ENCODE measurements at regions not wholly inside any gene's neighbourhood (a gene's known extent, or its start where the extent isn't known, plus 50 kb on each side); places are given as distances from the start of the nearest gene placed in this dataset.
"Not testable (repeated sequence)": the region's sequence is repeated elsewhere in the genome, so short reads cannot be mapped to it uniquely, and the experiment has no call there.

DNA sequence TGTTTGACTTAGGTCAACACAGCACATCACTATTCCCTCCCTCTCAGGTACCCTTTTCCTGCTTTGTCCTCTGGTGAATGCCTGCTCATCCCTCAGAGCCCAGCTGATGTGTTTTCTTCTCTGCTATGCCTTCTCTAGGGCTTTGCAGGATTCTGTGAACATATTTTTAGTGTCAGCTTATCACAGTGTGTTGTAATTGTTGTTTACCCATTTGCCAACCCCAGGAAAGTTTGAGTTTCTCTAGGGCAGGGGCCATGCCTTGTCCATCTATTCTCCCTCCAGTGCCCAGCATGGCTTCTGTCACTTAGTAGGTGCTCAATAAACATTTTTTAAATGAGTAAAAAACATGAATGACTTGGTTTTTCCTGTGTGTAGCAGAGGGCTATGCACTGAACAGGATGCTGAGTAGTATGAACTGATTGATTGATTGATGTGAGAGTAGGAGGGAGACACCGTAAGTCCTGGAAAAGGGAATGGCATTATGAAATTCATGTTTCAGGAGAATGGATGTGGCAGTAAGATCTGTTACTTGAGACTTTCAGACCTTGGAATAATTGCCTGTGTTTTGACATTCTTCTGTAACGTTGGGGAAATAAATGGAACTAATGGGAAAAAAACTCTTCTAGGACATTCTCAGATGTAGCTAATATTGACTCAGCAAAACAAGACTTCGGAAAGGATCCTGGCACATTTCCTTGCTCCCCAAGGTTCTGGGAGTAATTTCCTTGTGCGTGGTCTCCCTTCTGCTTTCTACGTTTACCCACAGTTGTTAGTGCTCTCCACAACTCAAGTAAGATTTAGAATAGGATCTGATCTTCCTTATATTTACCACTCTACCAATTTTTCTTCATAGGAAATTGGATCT, 267.3 kb upstream of the TBL1XR1 start:
- no peak for DNase-seq

DNA sequence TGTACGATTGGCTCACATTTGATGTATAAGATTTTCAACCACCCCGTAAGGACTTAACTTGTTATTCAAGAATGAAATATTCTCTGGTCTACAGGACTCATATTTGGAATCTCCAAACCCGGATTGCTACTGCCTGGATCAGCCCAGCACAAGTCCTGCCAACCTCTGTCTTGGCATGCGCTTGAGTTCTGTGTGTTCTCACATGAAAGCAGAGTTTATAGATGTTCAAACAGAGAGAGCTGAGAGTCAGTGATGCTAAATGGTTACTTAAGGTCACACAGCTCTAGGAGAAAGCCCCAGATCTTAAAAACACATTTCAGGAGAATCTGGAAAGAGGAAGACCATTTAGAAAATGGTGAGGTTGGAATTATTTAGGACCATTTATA, 268.0 kb upstream of the TBL1XR1 start:
- DNase-seq, result no peak

DNA sequence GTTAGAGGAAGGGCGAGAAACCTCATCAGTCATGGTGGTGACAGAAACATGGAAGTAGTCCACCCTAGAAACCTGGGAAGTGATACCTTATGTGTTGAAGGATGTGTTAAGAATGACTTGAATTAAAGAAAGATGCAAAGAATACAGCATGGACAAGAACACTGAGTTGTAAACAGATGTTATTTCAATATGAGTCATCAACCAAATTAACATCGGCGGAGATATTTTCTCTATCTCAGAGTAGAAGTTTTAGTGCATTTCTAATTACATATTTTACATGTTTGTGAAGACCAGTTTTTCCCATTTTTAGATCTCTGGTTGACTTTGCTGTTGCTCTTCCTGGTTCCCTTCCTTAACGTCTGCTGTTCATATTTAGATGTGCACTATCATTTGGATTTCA, 268.8 kb upstream of the TBL1XR1 start:
- DNase-seq, result no peak

DNA sequence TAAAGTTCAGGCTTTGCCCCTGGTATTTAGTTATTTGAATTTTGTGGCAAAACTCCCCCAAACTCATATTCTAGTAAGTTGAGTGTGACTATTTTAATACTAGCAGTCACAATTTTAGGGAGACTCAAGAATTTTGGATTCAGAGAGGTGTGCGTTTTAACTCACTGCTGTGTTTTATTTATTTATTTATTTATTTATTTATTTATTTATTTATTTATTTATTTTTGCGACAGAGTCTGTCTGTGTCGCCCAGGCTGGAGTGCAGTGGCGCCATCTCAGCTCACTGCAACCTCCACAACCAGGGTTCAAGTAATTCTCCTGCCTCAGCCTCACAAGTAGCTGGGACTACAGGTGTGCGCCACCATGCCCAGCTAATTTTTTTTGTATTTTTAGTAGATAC, 269.3 kb upstream of the TBL1XR1 start:
- DNase-seq, result not testable (repeated sequence)

DNA sequence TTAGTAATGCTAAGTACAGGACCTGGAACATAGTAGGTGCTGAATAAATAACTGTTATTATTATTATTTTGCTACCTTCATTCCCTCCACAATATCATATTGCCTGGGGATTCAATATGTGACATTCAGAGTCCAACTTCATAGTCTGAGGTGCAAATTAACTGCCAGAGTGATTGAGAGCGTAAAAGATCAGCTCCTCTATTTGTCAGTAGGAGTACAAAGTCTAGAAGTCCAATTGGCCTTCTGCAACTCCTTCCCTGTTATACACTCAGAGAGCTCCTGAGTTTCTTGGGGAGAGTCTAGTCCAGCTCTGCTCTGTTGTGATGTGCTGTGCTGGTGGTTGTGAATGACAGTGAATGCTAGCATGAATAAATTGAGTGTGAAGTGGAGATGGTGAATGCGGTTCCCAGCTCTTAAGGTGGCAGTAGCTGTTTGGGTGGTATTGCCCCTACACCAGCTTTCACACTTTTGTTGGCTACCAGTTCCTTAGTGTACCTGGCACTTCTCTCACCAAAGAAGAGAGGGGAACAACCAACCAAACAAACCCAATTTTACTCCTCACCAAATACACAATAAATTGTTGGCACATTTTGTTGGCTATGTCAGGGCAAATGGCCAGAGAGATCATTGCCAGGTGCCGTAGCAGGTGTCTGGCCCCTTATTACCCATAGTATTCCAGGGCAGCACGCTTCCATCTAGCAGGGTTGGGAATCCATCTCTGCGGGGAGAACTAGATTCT, 270.1 kb upstream of the TBL1XR1 start:
- no peak for DNase-seq

DNA sequence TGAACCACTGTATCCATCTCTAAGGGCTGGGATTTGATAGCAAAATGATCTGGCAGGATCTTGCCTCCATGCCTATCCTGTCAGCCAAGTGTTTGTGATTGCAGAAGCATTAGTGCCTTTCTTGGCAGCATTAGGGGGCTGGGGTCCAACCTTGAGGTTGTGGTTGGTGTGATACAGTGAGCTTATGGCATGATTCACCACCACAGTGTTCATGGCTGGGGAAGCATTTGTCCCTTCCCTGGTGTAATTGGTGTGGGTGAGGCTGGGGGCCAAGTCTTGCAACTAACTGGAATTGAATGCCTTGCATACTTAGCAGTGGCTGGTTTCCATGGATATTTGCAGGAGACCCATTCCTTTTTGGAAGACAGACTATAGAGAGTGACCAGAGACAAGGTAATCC, 271.0 kb upstream of the TBL1XR1 start:
- DNase-seq, result no peak

DNA sequence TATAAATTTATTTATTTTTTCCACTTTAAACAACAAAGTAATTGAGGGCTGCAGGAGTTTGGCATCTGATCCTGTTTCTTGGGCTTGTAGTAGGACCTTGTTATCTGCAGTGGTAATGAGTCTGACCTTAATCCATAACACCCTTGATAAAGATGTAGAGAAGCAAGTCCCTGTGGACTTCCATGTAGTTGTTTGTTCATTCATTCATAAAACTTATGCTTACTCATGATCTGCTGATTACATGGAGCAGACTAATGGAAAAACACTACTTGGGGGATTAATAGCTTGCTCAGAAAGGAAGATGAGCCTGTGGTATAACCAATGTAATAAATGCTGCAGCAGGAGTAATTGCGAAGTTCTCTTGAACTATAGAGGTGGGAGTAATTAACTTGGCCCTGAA, 271.5 kb upstream of the TBL1XR1 start:
- DNase-seq, result no peak

DNA sequence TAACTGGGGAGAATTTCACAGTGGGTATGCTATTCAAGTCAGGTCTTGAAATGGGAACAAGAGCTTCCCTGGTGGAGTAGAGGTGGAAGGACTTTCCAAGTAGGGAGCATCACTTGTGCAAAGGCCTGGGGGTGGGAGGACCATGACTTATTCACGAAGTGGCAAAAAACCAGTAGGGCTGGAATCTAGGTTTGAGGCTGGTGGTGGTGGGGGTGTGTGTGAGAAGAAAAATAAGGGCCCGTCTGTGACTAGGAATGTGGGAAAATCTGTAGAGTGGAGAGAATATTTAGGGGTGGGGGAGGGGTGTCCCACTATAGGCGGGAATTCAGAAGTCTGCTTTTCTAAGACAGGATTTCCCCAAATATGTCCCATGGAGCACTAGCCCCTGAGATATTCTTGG, 271.9 kb upstream of the TBL1XR1 start:
- DNase-seq, result no peak

DNA sequence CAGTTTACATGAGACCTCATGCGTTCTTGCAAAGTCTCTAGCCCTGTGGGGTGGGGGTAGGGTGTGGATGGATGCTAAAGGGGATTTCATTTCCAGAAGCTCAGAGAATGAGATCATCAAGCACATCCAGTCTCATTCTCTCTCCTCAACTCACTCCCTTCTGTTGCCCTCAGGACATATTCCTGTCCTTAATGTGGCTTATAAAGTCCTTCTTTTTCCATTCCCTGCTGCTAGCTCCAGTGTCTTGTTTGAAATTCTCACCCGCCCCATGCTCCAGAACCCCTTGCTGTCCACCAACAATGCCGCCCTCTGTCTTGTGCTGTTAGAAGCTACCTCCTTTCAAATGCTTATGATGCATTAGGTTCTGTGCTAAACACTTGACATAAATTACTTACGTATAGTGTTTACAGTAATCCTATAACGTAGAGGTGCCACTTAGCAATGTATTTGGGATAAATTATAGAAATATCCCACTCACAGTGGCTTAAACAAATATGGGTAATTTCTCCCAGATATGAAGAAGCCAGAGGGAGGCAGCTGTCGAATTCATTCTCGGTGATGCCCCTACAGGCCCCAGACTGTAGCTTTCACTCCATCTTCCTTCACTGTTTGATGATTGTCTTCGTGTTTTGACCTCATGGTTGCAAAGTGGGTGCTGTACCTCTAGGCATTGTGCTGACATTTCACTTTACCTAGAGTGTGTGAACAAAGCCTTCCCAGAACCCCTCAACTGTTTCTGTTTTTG, 273.1 kb upstream of the TBL1XR1 start:
- DNase-seq, result no peak

DNA sequence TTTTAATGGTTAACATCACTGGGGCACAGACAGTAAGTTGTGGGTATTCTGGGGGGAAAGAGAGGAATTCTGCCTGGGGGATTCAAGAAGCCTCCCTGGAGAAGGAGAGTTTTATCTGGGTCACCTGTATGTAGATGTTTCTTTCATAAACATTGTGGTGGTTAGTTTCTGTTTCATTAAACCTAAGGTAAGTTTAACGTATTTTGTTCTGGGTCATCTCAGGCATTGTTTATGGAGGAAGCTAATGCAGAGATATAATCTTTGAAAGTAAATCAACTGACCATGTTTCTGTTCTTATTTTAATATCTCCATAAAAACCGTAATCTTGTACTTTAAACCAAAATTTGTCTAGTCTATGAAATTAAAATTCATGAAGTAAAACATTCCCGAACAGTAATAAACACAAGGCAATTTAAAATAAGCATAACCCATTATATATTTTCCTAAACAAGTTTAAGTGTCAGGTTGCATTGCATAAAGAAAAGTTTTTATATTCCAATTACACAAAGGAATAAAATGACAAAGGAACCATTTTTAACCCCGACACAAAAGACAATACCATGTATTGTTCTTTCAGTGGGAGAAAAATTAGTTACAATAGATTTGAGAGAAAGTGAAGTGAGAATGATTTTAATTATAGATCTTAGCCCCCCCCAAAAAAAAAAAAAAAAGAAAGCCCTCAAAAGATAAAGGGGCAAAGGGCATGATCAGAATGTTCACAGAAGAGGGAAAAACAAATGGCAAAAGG, 274.6 kb upstream of the TBL1XR1 start:
- no peak for DNase-seq

DNA sequence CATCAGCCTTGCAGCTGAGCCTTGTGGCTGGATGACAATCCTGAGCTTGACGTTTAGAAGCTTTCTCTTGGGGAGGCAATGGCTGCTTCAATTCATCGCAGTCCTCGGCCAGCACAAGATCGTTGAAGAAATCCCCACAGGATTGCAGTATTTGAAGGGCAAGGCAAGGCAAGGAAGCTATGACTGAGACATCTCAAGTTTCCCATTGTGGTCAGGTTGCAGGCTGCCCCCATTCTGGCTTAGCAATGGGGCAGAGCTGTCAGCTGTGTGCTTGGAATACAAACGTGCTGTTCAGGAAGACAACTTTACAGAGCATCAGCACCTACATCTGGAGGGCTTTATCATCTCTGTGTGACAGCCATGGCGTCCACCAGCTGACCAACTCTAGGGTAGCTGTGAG, 275.9 kb upstream of the TBL1XR1 start:
- no peak for DNase-seq

DNA sequence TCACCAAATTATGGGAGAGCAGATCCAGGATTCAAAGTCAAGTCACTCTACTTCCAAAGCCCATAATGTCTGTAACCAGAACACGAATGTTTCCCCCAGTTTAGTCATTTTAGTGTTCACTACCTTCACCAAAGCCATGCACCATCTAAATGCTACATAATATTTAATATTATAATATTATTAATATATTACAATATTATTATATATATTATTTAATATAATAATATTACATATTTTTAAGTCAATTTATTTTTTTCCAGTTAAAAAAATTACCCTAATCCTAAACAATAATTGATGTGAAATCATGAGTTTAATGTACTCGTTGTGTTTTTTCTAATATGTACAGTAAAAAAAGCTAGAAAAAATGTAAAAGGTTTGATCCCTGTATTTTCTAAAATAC, 276.6 kb upstream of the TBL1XR1 start:
- no peak for DNase-seq

DNA sequence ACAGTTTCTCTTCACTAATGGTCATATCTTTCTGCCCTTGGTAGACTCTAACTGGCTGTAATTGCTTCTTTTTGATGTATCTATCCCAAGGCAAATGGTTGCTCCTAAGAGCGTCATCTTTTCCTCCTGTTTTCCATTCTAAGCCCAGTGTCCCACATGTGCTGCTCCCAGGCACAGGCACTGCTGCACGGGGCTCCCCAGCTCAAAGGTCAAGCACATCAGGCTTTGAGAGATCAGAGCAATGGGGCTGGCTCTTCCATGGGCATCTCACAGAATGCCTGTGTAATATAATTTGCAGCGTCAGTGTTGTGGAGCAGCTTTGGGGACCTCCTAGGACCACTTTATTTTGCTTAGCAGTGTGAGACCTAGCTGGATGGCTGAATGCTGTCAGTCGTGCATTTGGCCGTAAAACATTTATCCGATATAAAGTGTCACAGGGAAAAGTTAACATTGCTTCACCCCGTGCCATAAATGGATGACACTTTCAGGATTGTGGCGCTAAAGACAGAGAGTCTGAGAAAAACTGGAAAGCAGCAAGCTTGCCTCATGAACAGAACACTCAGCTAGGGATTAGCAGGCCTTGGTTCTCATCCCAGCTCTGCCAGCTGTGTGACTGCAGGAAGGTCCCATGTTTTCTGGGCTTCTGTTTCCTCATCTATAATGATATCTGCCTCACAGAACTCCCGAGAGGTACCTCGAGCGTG, 277.5 kb upstream of the TBL1XR1 start:
- DNase-seq, result no peak

DNA sequence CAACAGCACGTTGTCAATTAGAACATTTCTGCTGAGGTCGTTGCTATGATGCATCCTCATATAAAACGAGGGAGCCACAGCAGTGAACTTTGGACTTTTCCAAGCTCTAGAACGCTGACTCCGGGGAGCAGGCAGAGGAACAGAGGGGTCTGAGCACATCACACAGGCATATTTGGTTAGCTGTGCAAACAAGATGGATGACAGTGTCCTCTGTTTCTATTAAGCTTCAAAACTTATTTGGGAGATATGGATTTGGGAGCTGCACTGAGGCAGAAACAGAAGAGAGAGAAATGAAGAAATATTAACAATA, 278.0 kb upstream of the TBL1XR1 start:
- no peak for DNase-seq

DNA sequence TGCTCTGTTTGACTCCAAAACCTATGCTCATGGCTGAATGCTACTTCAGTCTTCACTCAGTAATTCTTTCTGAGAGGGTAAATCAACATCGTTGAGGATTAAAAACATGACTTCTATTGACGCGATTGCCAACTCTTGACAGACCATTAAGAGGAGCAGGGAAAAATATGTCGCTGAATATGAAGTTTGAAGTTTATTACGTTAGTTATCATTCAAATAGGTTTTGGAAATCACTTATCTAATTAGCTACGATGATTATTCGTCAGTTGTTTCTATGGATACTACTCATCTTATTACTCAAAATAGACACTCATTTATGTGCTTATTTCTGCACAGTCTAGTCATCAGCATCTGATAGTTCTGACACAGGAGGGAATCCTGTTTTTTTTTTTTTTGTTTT, 279.2 kb upstream of the TBL1XR1 start:
- DNase-seq, result no peak

DNA sequence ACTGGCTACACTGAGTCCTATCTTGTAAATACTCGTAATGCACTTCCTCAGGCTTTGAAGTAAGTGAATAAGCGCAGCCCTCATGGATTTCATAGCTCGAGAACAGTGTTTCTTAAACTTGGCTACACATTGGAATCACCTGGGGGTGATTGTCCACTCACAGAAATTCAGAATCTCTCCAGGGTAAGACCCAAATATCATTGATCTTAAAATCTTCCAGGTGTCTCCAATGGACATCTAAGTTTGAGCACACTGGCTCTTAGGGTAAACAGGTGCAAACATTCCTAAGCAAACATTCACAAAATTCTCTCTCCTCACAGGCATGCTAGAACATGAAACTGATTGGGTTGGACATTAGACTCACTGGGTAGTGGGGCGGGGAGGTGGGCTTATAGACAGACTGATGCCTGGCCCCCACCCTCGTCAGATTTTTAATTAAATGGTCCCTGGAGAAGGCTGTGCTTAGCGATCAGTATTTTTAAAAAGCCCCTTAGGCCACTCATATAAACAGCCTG, 279.7 kb upstream of the TBL1XR1 start:
- DNase-seq, result no peak

DNA sequence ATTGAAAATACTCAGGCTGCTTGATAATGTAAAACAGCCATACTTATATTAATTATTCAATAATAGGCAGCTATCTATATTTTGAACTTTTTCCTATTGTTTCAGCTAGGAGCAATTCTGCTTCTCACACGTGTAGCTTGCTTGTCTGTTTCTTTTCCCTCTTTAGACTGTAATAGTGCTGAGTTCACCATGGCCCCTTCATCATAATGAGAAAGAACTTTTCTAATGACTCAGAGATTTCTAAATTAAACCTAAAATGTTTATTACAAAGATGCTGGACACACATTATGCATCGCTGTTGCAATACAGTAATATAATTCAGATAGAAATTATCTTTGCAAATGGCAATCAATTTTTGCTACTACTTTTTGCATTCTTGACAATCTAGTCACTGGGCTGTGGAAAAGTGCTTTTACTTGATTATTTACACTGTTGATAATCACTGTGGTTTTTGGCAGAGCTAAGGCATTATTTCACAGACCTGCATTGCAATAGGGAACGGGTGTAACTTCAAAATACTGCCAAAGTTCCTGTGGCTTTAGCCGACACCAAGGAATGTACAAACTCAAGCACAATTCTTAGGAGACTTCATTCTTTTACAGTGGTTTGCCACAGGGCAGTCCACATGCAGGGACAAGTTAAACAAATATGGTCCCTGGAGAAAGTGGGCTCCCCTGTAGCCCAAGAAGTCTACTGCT, 281.0 kb upstream of the TBL1XR1 start:
- DNase-seq, result no peak

DNA sequence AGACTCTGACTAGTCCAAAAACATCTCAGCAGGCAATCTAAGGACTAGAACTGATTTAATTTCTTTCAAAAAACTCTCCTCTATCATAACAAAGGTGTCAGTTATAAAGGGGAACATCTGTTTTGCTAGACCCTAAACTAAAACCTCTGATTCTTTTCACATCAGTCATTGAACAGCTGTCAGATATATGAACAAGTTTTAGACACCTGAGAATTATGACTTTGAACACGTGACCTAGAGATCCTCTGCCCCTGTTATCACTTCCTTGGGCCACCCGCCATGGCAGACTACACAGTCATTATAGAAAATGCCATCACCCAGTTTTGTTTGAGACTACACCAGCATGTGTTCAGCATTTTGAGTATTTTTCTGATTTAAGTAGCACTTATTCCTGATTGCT, 282.3 kb upstream of the TBL1XR1 start:
- DNase-seq, result no peak

DNA sequence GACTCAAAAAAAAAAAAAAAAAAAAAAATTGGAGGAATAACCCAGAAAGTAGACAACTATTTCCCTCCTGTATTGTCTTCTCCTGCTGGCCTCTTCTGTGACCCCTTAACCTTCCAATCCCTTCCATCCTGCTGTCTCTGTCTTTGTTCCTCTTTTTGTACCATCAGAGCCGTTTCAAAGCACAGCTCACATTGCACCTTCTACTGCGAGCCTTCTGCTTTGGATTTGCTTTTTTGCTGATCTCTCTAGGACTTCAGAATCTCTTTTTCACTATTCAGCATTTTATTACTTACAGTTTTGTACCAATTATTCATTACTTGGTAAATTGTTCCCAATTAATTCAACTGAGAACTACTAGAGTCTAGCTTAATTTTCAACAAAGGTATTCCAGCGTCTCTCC, 284.0 kb upstream of the TBL1XR1 start:
- DNase-seq, result no peak

DNA sequence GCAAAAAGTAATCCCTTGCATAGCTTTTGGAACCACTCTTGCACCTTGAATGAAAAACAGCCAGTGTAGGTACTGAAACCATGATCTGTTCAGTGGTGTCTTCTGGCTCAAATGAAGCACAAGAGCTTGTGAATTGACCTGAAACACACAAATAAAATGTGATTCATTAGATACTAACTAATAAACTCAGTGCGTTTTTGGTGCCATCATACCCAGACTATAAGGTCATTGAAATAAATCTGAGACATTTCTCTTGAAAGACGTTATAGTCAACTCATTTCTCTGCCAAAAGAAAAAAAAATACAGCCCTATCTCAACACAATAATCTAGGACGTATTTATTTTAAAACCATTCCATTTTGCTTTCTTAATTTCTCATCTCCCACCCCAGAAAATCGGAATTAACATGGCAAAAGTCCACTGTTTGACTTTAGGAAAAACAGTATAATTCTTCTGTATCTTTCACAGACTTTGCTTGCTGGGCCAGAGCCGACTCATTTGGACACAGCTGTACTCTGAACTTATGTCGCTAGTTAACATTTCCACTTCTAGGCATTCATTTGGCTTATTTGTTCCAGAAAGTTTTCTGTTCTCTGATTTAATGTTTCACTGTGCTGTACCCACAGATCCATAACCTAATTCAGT, 284.9 kb upstream of the TBL1XR1 start:
- no peak for DNase-seq
